Hepatocyte (in vitro differentiated cells): ENCODE measurements at regions not wholly inside any gene's neighbourhood (a gene's known extent, or its start where the extent isn't known, plus 50 kb on each side); places are given as distances from the start of the nearest gene placed in this dataset.

Experiments
- EZH2 ChIP-seq: fragments of 200-600 bp; sonication (generic); IDR thresholded peaks from 2 replicates; pipeline ENCODE4 v1.6.1; 2016; ENCODE audit warnings: antibody characterized with exemption, mild to moderate bottlenecking, borderline replicate concordance
- EZH2phosphoT487 ChIP-seq: fragments of 200-600 bp; sonication (generic); IDR thresholded peaks from one replicate; pipeline ENCODE4 v1.6.1; 2018; ENCODE audit warnings: antibody characterized with exemption, mild to moderate bottlenecking, low read depth, moderate library complexity; ENCODE audit not compliant: unreplicated experiment, severe bottlenecking
- TF ChIP-seq, protein P1 (sequence below): fragments of 200-600 bp; sonication (generic); IDR thresholded peaks from 2 replicates; pipeline ENCODE4 v1.5.1; 2016; ENCODE audit warnings: antibody characterized with exemption, mild to moderate bottlenecking; ENCODE audit not compliant: poor library complexity

- TF ChIP-seq, protein P1, sequence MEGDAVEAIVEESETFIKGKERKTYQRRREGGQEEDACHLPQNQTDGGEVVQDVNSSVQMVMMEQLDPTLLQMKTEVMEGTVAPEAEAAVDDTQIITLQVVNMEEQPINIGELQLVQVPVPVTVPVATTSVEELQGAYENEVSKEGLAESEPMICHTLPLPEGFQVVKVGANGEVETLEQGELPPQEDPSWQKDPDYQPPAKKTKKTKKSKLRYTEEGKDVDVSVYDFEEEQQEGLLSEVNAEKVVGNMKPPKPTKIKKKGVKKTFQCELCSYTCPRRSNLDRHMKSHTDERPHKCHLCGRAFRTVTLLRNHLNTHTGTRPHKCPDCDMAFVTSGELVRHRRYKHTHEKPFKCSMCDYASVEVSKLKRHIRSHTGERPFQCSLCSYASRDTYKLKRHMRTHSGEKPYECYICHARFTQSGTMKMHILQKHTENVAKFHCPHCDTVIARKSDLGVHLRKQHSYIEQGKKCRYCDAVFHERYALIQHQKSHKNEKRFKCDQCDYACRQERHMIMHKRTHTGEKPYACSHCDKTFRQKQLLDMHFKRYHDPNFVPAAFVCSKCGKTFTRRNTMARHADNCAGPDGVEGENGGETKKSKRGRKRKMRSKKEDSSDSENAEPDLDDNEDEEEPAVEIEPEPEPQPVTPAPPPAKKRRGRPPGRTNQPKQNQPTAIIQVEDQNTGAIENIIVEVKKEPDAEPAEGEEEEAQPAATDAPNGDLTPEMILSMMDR: no peak
- no peak for TF ChIP-seq EZH2
- TF ChIP-seq EZH2phosphoT487: no peak
Observed at GRCh38 chrX:40167233-40167849, 69.6 kb upstream of the BCOR start.
